HAP-1 (cell line): ENCODE measurements at regions not wholly inside any gene's neighbourhood (a gene's known extent, or its start where the extent isn't known, plus 50 kb on each side); places are given as distances from the start of the nearest gene placed in this dataset.

ENCODE experiments used
- DNase-seq, 2 experiments: peaks; one replicate each; pipeline ENCODE4 v3.0.0-alpha.2; 2016 to 2020; ENCODE audit warnings: low spot score in 2 of 2
- H3K27me3 ChIP-seq: fragments of 250-450 bp; sonication (Bioruptor Pico); 2 replicates; pipeline ENCODE4 v1.5.1; 2020; ENCODE audit warnings: low read depth, mild to moderate bottlenecking, moderate library complexity
- H3K36me3 ChIP-seq: fragments of 250-450 bp; sonication (Bioruptor Pico); replicated peaks from 2 replicates; pipeline ENCODE4 v1.5.1; 2020; ENCODE audit warnings: mild to moderate bottlenecking
- H3K4me1 ChIP-seq: fragments of 250-450 bp; sonication (Bioruptor Pico); 2 replicates; pipeline ENCODE4 v1.5.1; 2020; ENCODE audit warnings: mild to moderate bottlenecking
- H3K4me3 ChIP-seq: fragments of 250-450 bp; sonication (Bioruptor Pico); 2 replicates; pipeline ENCODE4 v1.5.1; 2020; ENCODE audit warnings: mild to moderate bottlenecking, moderate library complexity
- H3K9me3 ChIP-seq: fragments of 250-450 bp; sonication (Bioruptor Pico); 2 replicates; pipeline ENCODE4 v1.5.1; 2020; ENCODE audit warnings: mild to moderate bottlenecking, moderate library complexity
- in situ Hi-C: fragments of 300-500 bp; cut with MboI; formaldehyde crosslinking; loops from 3 replicates; pipeline ENCODE4 v1.14.3; 2020; ENCODE audit warnings: low sequenced_read_pairs, inconsistent platforms, mixed read lengths

GRCh38 chr2:16273111-16273510 is 332.8 kb downstream of the MYCN start:
- DNase-seq = no peak
- no peaks in the 10 kb centered on the region for H3K9me3 ChIP-seq
- no peaks in the 10 kb centered on the region for H3K36me3 ChIP-seq
- in situ Hi-C loops = no loop called here
- H3K4me3 ChIP-seq = no peak overlapping the region
- H3K4me1 ChIP-seq = peaks cover 5% of the 10 kb centered on the region; the same call in 1 of the 2 replicates
- no peaks in the 10 kb centered on the region for H3K27me3 ChIP-seq

GRCh38 chr2:16272038-16272788 is 331.9 kb downstream of the MYCN start:
- no peak for DNase-seq
- Histone ChIP-seq H3K4me3 (no peak overlapping the region), H3K9me3 (no peaks in the 10 kb centered on the region), H3K27me3 (no peaks in the 10 kb centered on the region), H3K36me3 (no peaks in the 10 kb centered on the region), H3K4me1 (peaks cover 5% of the 10 kb centered on the region; the same call in 1 of the 2 replicates)
- in situ Hi-C loops = no loop called here

- no peak for DNase-seq
- Histone ChIP-seq H3K9me3 (no peaks in the 10 kb centered on the region), H3K4me3 (no peak overlapping the region), H3K27me3 (no peaks in the 10 kb centered on the region), H3K4me1 (peaks cover 5% of the 10 kb centered on the region; the same call in 1 of the 2 replicates), H3K36me3 (no peaks in the 10 kb centered on the region)
- in situ Hi-C loops = no loop called here
These were observed 331.0 kb downstream of the MYCN start for GRCh38 chr2:16271231-16271896.

GRCh38 chr2:16270441-16270840 is 330.1 kb downstream of the MYCN start:
- Histone ChIP-seq H3K9me3 (no peaks in the 10 kb centered on the region), H3K27me3 (no peaks in the 10 kb centered on the region), H3K36me3 (no peaks in the 10 kb centered on the region), H3K4me1 (peaks cover 5% of the 10 kb centered on the region; the same call in 1 of the 2 replicates), H3K4me3 (no peak overlapping the region)
- in situ Hi-C loops = no loop called here
- DNase-seq = no peak

- peaks cover 5% of the 10 kb centered on the region; the same call in 1 of the 2 replicates for H3K4me1 ChIP-seq
- no peak overlapping the region for H3K4me3 ChIP-seq
- in situ Hi-C loops = no loop called here
- no peak for DNase-seq
- no peaks in the 10 kb centered on the region for H3K9me3 ChIP-seq
- no peaks in the 10 kb centered on the region for H3K27me3 ChIP-seq
- H3K36me3 ChIP-seq = no peaks in the 10 kb centered on the region
These were observed 328.1 kb downstream of the MYCN start for GRCh38 chr2:16268301-16269000.

- no peak for DNase-seq
- in situ Hi-C loops = no loop called here
- H3K4me1 ChIP-seq = peaks cover 5% of the 10 kb centered on the region; the same call in 1 of the 2 replicates
- no peaks in the 10 kb centered on the region for H3K9me3 ChIP-seq
- H3K27me3 ChIP-seq = no peaks in the 10 kb centered on the region
- H3K36me3 ChIP-seq = no peaks in the 10 kb centered on the region
- no peak overlapping the region for H3K4me3 ChIP-seq
These were observed 326.2 kb downstream of the MYCN start for GRCh38 chr2:16266571-16266970.

- peaks cover 5% of the 10 kb centered on the region; the same call in 1 of the 2 replicates for H3K4me1 ChIP-seq
- no peak for DNase-seq
- in situ Hi-C loops = no loop called here
- no peaks in the 10 kb centered on the region for H3K27me3 ChIP-seq
- H3K36me3 ChIP-seq = no peaks in the 10 kb centered on the region
- no peaks in the 10 kb centered on the region for H3K9me3 ChIP-seq
- H3K4me3 ChIP-seq = no peak overlapping the region
These were observed 324.7 kb downstream of the MYCN start for GRCh38 chr2:16264931-16265540.

GRCh38 chr2:16264491-16264890 is 324.1 kb downstream of the MYCN start:
- in situ Hi-C loops = no loop called here
- peaks cover 5% of the 10 kb centered on the region; the same call in 1 of the 2 replicates for H3K4me1 ChIP-seq
- H3K36me3 ChIP-seq = no peaks in the 10 kb centered on the region
- H3K9me3 ChIP-seq = no peaks in the 10 kb centered on the region
- H3K27me3 ChIP-seq = no peaks in the 10 kb centered on the region
- H3K4me3 ChIP-seq = no peak overlapping the region
- DNase-seq = no peak

- Histone ChIP-seq H3K36me3 (no peaks in the 10 kb centered on the region), H3K4me1 (peaks cover 2% of the 10 kb centered on the region; the same call in 1 of the 2 replicates), H3K27me3 (no peaks in the 10 kb centered on the region), H3K4me3 (no peak overlapping the region), H3K9me3 (no peaks in the 10 kb centered on the region)
- in situ Hi-C loops = no loop called here
- DNase-seq = no peak
These were observed 323.0 kb downstream of the MYCN start for GRCh38 chr2:16263241-16263890.

GRCh38 chr2:16262526-16263178 is 322.3 kb downstream of the MYCN start:
- H3K4me3 ChIP-seq = no peak overlapping the region
- H3K36me3 ChIP-seq = no peaks in the 10 kb centered on the region
- H3K27me3 ChIP-seq = no peaks in the 10 kb centered on the region
- in situ Hi-C loops = no loop called here
- no peak for DNase-seq
- H3K4me1 ChIP-seq = no peaks in the 10 kb centered on the region
- H3K9me3 ChIP-seq = no peaks in the 10 kb centered on the region

GRCh38 chr2:16261791-16262190 is 321.4 kb downstream of the MYCN start:
- Histone ChIP-seq H3K9me3 (no peaks in the 10 kb centered on the region), H3K27me3 (no peaks in the 10 kb centered on the region), H3K36me3 (no peaks in the 10 kb centered on the region), H3K4me3 (no peak overlapping the region), H3K4me1 (no peaks in the 10 kb centered on the region)
- in situ Hi-C loops = no loop called here
- DNase-seq = no peak

- Histone ChIP-seq H3K27me3 (no peaks in the 10 kb centered on the region), H3K9me3 (no peaks in the 10 kb centered on the region), H3K36me3 (no peaks in the 10 kb centered on the region), H3K4me3 (no peak overlapping the region), H3K4me1 (no peaks in the 10 kb centered on the region)
- DNase-seq = no peak
- in situ Hi-C loops = no loop called here
These were observed 320.7 kb downstream of the MYCN start for GRCh38 chr2:16261071-16261470.
